KG1 (cell line): ENCODE measurements at regions not wholly inside any gene's neighbourhood (a gene's known extent, or its start where the extent isn't known, plus 50 kb on each side); places are given as distances from the start of the nearest gene placed in this dataset.

ENCODE experiments used
- DNase-seq: peaks from one replicate; lab custom pipeline; 2025; lab: John Stamatoyannopoulos, UW

DNA sequence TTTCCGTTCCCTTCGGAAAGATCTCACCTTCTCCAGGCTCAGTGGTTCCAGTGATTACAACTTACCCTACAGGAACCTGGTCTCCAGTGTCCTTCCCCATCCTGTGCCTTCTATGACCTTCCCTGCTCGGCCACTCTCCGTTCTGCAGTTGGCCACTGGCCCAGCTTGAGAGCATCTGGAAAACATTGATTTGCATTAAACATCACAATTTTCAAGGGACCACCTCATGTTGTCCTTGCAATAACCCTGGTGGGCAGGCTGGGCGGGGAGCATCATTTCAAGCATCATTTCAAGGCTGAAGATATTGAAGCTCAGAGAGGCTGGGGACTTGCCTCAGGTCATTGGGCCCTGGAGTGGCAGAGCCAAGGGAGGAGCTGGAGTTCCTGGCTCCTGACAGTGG is 177.4 kb downstream of the SEC61B start:
- DNase-seq = no peak

DNA sequence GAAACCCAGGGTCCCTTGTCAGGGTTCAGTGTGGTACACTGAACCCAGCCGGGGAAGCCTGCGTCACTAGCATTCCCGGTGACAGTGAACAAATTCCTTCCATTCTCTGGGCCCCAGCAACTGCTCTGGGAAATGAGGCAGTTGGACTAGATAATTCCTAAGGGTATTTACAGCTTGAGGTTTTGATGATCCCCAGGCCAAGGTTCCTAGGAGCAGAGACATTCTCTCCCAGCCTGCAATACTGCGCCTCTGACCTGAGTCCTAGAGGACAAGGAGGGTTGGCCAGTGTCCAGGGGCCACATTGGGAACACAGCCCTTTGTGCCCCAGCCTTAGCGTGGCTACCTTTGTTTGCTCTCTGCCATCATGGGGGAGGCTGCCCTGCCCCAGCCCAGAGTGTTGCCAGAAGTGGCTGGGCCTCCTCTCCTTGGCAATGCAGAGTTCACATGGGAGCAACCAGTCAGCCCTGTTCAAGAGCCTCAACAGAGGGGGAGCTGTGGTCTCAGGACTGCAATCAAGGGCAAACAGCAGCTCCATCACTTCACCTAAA is 178.2 kb downstream of the SEC61B start:
- no peak for DNase-seq

- no peak for DNase-seq
Measured at GRCh38 chr9:99401680-99402504, 179.8 kb downstream of the SEC61B start.

GRCh38 chr9:99403371-99403770 is 181.3 kb downstream of the SEC61B start:
- no peak for DNase-seq

- DNase-seq = no peak
Measured at GRCh38 chr9:99405359-99405758, 183.3 kb downstream of the SEC61B start.

DNA sequence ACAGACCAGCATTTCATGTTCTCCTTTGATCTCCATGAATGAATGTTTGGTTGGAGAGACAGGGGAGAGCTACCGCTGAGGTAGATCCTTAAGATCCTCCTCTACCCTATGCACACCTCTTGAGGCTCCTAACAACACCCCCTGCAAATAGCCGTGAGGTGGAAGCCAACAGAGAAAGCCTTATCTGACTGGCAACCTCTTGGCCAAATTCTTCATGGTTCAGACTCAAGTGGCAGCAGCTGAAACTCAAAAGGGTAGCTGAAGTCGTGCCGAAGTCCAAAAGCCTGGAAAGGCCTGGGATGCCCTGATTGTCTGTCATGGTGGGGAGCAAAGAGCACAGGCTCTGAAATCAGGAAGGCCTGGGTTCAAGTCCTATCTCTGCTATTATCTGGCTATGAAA is 184.9 kb downstream of the SEC61B start:
- no peak for DNase-seq

GRCh38 chr9:99411068-99411467 is 189.0 kb downstream of the SEC61B start:
- DNase-seq = no peak

- DNase-seq = no peak
Measured at GRCh38 chr9:99411479-99412115, 189.5 kb downstream of the SEC61B start.

DNA sequence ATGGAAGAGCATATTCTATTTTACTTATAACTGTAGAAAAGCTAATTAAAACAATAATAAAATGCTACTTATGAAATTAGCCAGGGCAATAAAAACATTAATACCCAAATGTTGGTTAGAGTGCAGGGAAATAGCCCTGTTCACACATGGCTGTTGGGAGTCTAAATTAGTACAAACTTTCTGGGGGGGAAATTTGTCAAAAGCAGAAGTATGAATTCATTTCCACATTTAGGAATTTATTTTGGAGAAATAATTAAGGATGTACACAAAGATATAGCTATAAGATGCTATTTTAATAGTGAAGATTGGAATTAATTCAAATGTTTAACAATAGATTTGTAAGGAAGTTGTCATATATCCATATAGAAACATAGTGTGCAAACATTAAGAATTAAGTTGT is 190.5 kb downstream of the SEC61B start:
- no peak for DNase-seq

DNA sequence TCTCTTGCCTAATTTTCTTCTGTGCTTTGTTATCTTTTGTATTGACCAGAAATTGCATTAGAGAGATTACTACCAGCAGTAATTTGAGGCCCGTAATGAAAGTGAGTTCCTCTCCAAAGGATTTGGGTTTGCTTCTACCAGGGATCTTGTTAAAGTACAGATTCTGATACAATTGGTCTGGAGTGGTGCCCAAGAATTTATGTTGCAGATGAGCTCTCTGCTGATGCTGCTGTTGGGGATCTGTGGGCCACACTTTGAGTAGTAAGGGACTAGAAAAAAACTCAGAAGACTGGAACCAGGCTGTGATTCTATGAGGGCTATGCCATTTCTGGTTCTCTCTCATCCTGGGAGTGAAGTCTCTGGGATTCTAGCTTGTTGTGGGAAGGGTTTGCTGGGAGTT is 192.2 kb downstream of the SEC61B start:
- no peak for DNase-seq

GRCh38 chr9:99415606-99416005 is 193.5 kb downstream of the SEC61B start:
- no peak for DNase-seq

DNA sequence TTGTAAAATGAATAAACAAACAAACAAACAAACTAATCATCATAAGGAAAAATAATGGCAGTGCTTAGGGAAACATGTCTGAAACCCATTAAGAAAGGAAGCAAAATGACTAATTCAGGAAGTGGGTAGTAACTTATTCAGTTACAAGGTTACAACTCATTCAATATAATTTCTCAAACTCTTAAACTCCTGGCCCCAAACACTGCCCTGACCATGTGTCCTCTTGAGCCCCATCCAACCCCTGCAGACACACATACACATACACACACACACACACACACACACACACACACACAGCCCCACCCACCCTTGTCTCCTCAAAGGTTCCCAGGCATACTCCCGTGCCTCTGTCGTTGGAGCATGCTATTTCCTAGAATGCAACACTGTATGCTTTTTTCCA is 193.9 kb downstream of the SEC61B start:
- DNase-seq = no peak

DNA sequence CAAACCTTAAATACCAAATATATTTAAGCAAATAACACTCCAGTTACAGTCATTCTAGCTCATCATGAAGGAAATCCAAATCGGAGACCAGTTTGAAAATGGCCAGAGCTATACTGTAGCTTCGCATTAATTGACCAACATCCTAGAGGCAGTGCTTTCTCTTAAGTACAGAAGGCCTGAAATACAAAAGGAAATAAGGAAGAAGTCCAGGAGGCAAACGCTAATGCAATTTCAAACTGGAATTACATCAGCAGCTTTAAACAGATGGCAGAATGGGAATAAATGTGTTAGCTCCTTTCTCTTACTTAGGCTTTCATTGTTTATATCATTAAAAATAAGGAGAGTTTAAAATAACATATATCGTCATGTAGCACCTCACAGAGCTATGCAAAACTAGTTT is 197.0 kb downstream of the SEC61B start:
- no peak for DNase-seq

GRCh38 chr9:99421369-99421768 is 199.3 kb downstream of the SEC61B start:
- no peak for DNase-seq

GRCh38 chr9:99425124-99425523 is 203.0 kb downstream of the SEC61B start:
- DNase-seq = no peak

DNA sequence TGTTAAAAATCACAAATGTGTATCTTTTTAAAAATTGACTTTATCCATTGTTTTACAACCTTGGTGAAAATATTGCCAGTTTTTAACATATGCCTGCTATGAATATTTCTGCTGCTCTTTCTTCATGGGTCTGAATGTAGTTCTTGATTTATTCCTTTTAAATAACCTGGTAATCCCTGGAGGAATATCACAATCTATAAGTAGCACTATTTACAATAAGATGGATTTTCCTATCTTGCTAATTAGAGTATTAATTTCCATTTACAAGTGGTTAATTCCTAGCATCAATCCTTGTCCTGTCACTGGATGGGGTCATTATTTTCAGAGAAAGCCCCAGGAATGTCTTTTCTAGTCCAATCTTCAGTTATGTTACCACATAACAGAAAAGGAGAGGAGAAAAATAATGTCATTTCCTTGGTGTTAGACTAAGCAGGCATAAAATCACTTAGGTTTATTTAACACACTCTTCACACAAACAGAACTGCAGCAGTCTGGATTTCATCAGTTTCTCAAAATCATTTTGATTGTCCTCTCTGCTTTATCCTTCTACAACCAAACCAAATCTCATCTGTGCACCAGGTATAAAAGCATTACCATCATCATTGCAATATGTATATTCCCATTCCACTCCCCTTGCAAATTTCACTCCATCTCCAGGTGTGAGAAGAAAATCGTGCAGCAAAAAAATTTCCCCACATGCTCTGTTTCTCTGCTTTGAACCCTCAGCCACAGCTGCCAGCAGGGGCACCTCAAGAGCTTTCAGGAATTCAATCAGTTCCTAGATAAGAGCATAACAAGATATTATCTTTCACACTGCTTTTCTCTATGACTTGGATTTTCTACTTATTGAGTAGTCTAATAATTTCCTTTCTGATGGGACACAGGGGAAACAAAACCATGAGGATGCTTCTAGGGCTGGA is 204.1 kb downstream of the SEC61B start:
- no peak for DNase-seq

DNA sequence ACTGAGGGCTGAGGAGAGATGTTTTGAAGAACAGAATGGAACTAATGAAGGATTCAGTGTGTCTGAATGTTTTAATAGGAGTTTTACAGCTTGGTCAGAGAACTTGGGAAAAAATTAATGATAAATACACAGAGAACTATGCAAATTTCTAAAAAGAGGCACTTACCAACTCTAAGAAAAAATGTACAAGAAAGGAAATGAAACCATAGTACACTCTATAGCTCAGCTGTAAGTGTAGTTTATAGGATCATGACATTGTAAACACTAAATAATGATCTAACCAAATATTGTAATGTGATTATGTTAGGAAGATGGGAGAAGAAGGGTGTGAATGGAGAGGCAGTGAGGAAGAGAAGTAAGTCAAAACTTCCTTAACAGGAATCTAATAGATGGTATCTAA is 205.2 kb downstream of the SEC61B start:
- DNase-seq = no peak

- DNase-seq = no peak
Measured at GRCh38 chr9:99430301-99430700, 208.2 kb downstream of the SEC61B start.

DNA sequence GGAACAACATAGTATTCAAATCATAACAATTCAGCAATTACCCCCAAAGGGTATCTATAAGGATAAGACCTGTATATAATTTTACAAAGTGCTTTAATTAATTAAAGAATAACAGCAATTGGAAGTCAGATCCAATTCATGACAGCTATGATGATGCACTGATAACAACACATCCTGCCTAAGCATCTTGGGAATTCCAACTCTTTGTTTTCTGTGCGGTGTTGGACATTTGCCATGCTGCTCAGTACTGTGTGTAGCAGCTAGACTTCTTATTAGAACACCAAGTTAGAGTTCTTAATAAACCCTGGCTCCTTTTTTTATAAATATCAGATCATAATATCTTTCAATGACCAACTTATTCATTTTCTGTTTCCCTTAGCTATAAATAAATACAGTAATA is 209.0 kb downstream of the SEC61B start:
- DNase-seq = no peak

DNA sequence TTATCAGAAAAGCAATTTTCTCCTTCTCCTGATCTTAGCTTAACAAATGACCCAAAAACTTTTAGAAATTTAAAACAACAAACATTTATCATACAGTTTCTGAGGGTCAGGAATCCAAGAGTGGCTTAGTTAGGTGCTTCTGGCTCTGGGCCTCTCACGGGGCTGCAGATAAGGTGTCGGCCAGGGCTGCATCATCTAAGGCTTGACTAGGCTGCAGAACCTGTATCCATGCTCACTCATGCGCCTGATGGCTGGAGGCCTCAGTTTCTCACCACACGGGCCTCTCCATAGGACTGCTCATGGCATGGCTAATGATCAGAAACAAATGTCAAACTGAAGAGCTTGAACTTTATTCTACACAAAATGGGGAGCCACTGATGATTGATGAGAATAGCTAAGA is 210.0 kb downstream of the SEC61B start:
- no peak for DNase-seq

DNA sequence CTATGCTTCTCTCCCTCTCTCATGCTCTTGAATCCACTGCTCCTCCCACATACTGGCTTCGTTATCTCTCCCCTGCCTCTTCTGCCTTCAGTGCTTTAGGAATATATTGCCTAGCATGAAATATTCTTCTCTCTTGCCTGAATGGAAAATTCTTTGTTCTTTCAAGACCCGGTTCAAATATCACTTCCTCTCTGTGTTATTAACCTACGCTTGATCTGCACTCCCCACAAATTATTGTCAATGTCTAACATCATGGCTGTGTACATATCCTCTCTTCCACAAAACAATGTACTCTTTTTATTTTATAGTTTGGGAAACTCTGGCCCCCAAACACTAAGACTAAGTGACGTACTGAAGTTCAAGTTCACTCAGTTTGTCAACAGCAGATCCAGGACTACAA is 211.0 kb downstream of the SEC61B start:
- no peak for DNase-seq

GRCh38 chr9:99433555-99433954 is 211.5 kb downstream of the SEC61B start:
- peak; percentile 23 for DNase-seq
